SK-N-MC (cell line): ENCODE measurements at regions not wholly inside any gene's neighbourhood (a gene's known extent, or its start where the extent isn't known, plus 50 kb on each side); places are given as distances from the start of the nearest gene placed in this dataset.

Source experiments
- DNase-seq: peaks from one replicate; pipeline ENCODE4 v3.0.0-alpha.2; 2011; ENCODE audit warnings: low read depth, low spot score
- H3K27ac ChIP-seq: fragments of 200-600 bp; sonication (generic); 2 replicates; pipeline ENCODE4 v1.5.1; 2016; ENCODE audit warnings: mixed run types
- H3K36me3 ChIP-seq: fragments of 200-600 bp; sonication (generic); 2 replicates; pipeline ENCODE4 v1.6.1; 2017; ENCODE audit warnings: antibody characterized with exemption, low read length, mixed read lengths; ENCODE audit not compliant: insufficient read depth
- H3K4me3 ChIP-seq: fragments of 200-600 bp; sonication (generic); 2 replicates; pipeline ENCODE4 v1.5.1; 2016
- H3K9ac ChIP-seq: fragments of 200-600 bp; sonication (generic); 2 replicates; pipeline ENCODE4 v1.8.0; 2017; ENCODE audit warnings: mixed run types, mixed read lengths; ENCODE audit not compliant: insufficient read length
- H3K9me3 ChIP-seq: fragments of 200-600 bp; sonication (generic); 2 replicates; pipeline ENCODE4 v1.6.1; 2017; ENCODE audit warnings: low read depth, mild to moderate bottlenecking, antibody characterized with exemption, low read length, moderate library complexity, mixed read lengths
- EZH2 ChIP-seq: fragments of 200-600 bp; sonication (generic); IDR thresholded peaks from one replicate; pipeline ENCODE4 v1.6.1; 2017; ENCODE audit warnings: antibody characterized with exemption
- FOXP2 ChIP-seq: optimal IDR thresholded peaks from 2 replicates; pipeline ENCODE3; 2011; ENCODE audit warnings: mild to moderate bottlenecking, moderate library complexity; ENCODE audit not compliant: insufficient read depth; ENCODE audit errors: extremely low read length, control extremely low read depth
- POLR2AphosphoS5 ChIP-seq: IDR thresholded peaks from 2 replicates; pipeline ENCODE4 v1.6.1; 2012; ENCODE audit warnings: mild to moderate bottlenecking, low read depth, low read length, borderline replicate concordance

GRCh38 chr11:80432057-80432456 lies 991.2 kb upstream of the TENM4 start:
- no peak overlapping the region for H3K9ac ChIP-seq
- H3K36me3 ChIP-seq: no peaks in the 10 kb centered on the region
- H3K4me3 ChIP-seq: no peak overlapping the region
- H3K27ac ChIP-seq: no peak overlapping the region
- no peak for DNase-seq
- TF ChIP-seq EZH2 (no peak), FOXP2 (no peak), POLR2AphosphoS5 (no peak)
- H3K9me3 ChIP-seq: no peaks in the 10 kb centered on the region

DNA sequence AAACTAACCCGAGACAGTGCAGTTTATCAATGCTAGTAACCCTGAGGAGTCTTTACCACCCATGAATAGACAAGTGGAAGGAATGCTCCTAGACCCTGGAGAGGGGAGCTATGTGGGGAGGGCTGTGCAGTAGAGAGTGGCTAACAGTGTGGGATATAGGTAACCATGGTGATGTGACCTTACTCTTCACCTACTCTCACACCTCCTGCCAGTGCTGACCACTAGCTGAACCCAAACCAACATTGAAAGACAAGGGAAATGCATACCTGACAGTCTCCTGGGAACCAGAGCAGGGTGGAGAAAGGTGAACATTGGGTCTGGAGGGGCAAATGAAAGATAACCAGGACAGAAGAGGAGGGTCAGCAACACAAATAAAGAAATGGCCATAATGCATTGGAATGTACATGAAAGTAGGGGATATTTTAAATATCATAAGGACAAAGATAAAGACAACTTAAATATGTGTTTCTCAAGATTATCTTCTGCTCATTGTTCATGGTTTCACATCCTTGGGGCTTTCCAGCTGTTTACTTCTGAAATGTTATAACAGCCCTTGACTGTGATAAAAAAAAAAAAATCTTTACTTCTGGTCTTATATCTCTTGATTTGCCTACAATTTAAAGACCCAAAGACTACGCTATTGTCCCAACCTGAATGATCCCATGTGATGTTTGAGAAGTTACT lies 983.3 kb upstream of the TENM4 start:
- no peak for TF ChIP-seq EZH2
- no peak for TF ChIP-seq POLR2AphosphoS5
- TF ChIP-seq FOXP2: no peak
- no peak for DNase-seq
- Histone ChIP-seq H3K4me3 (no peak overlapping the region), H3K36me3 (no peaks in the 10 kb centered on the region), H3K9ac (no peak overlapping the region), H3K27ac (no peak overlapping the region), H3K9me3 (no peaks in the 10 kb centered on the region)

- no peak overlapping the region for H3K9ac ChIP-seq
- H3K36me3 ChIP-seq: no peaks in the 10 kb centered on the region
- DNase-seq: no peak
- no peak overlapping the region for H3K27ac ChIP-seq
- TF ChIP-seq POLR2AphosphoS5 (no peak), EZH2 (no peak)
- no peak overlapping the region for H3K4me3 ChIP-seq
- H3K9me3 ChIP-seq: no peaks in the 10 kb centered on the region
Measured at GRCh38 chr11:80420374-80420773, 979.5 kb upstream of the TENM4 start.

DNA sequence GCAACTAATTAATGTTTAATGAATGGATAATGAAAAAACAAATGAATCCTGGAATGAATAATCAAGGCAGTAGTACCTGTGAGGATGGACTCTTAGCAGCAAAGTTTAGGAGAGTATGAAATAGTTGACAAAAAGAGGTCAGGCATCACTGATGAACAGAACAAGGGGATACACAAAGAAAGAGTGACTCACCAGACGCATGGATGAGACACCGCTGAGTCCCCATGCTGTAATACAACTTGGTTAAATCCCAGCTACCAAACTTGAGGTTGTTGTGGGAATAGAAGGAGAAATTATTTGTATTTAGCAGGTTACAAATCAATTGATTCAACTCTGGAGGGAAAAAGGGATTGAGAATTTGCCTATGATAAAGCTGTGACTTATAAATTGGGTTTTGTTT lies 976.9 kb upstream of the TENM4 start:
- Histone ChIP-seq H3K27ac (no peak overlapping the region), H3K4me3 (no peak overlapping the region), H3K9me3 (no peaks in the 10 kb centered on the region), H3K9ac (no peak overlapping the region), H3K36me3 (no peaks in the 10 kb centered on the region)
- no peak for DNase-seq
- TF ChIP-seq POLR2AphosphoS5 (no peak), FOXP2 (no peak), EZH2 (no peak)

DNA sequence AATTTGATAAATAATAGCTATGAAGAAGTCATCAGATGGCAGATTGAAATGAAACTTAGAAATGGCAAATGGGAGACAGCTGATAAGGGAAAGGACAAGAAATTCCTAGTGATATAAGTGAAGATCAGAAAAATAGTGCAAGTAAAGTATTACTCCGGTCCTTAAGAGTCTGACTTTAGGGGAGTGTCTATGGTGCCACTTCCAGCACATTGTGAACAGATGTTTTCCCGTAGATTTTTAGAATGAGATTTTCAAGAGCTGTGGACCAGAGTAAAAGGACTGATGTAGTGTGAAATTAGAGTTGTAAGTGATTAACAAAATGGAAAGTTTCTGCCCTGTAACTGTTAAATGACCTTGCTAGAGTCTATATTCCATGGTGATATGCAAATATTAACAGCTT lies 974.8 kb upstream of the TENM4 start:
- Histone ChIP-seq H3K27ac (no peak overlapping the region), H3K9me3 (no peaks in the 10 kb centered on the region)

GRCh38 chr11:80414181-80415165 lies 973.6 kb upstream of the TENM4 start:
- Histone ChIP-seq H3K4me3 (no peak overlapping the region), H3K36me3 (no peaks in the 10 kb centered on the region), H3K9ac (no peak overlapping the region), H3K9me3 (no peaks in the 10 kb centered on the region), H3K27ac (no peak overlapping the region)
- TF ChIP-seq POLR2AphosphoS5: no peak
- no peak for TF ChIP-seq FOXP2
- TF ChIP-seq EZH2: no peak
- DNase-seq: no peak

More for the DNA sequence above, 974.8 kb upstream of the TENM4 start:
- Histone ChIP-seq H3K36me3 (no peaks in the 10 kb centered on the region), H3K9ac (no peak overlapping the region), H3K4me3 (no peak overlapping the region)
- no peak for TF ChIP-seq EZH2
- TF ChIP-seq FOXP2: no peak
- no peak for TF ChIP-seq POLR2AphosphoS5
- DNase-seq: no peak

DNA sequence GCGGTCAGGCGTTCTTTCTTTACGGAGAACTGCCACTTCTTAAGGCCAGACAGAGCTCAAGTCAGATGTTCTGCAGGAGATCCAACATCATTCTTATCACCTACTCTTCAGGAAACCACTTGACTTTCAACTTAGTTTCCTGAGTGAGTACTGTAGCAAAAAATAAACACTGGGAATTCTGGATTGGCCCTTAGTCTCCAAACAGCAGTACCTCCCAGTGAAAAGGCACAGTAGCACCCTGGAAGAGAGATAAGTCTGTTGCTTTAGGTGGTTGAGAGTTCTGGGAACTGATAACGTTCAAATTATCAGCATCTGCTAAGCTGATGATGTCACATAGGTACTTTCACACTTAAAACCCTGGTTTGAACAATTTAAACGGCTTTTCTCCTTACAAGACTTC lies 971.8 kb upstream of the TENM4 start:
- Histone ChIP-seq H3K9ac (no peak overlapping the region), H3K9me3 (no peaks in the 10 kb centered on the region), H3K27ac (no peak overlapping the region), H3K4me3 (no peak overlapping the region), H3K36me3 (no peaks in the 10 kb centered on the region)
- no peak for DNase-seq
- TF ChIP-seq FOXP2: no peak
- no peak for TF ChIP-seq EZH2
- no peak for TF ChIP-seq POLR2AphosphoS5

DNA sequence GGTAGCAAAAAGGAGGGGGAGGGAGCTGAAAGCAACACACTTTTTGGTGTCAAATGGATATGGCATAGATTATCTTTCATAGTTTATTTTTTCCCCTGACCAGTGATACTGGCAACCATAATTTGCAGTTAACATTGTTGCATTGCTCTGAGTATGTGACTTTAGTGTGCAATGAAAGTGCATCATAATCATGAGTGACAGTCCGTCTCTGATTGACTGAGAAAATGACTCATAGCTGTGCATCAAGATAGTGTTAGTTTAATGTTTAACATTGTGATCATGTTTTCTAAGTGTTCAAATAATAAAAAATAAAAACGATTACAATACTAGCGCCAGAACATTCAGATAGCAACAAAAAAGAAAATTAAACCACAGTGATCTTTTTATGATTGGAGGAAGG lies 952.4 kb upstream of the TENM4 start:
- no peak for DNase-seq
- H3K36me3 ChIP-seq: no peaks in the 10 kb centered on the region
- TF ChIP-seq FOXP2 (no peak), POLR2AphosphoS5 (no peak), EZH2 (no peak)
- no peaks in the 10 kb centered on the region for H3K9me3 ChIP-seq
- H3K4me3 ChIP-seq: no peak overlapping the region
- H3K27ac ChIP-seq: no peak overlapping the region
- H3K9ac ChIP-seq: no peak overlapping the region
